ENCODE measurements at regions not wholly inside any gene's neighbourhood (a gene's known extent, or its start where the extent isn't known, plus 50 kb on each side); places are given as distances from the start of the nearest gene placed in this dataset.

- Histone ChIP-seq H4K20me1 (ENCODE audit: insufficient read depth) (no peaks in the 10 kb centered on the region), H3K9me3 (ENCODE audit: low read length) (no peaks in the 10 kb centered on the region), H3K36me3 (ENCODE audit: insufficient read depth, low read length) (no peaks in the 10 kb centered on the region), H2AFZ (ENCODE audit: low read depth, low read length) (no peak overlapping the region), H3K79me2 (replicated peaks; ENCODE audit: insufficient read depth, low read length) (no peaks in the 10 kb centered on the region), H3K4me2 (ENCODE audit: low read length) (no peak overlapping the region), H3K9me2 (ENCODE audit: insufficient read depth, low read length) (no peaks in the 10 kb centered on the region), H3K9ac (ENCODE audit: low read length) (no peak overlapping the region), H3F3A (ENCODE audit: insufficient read depth, low read length, poor library complexity, severe bottlenecking) (no peaks in the 10 kb centered on the region), H3K27ac (ENCODE audit: low read length) (no peak overlapping the region), H3K27me3 (ENCODE audit: insufficient read depth, low read depth, low read length) (no peaks in the 10 kb centered on the region), H3K4me3 (ENCODE audit: low read length) (no peak overlapping the region)
- TF ChIP-seq POLR2AphosphoS5 (IDR thresholded peaks at IDR 0.05) (no peak), EP300 (conservative IDR thresholded peaks at IDR 0.05; ENCODE audit: poor library complexity, severe bottlenecking) (no peak), EZH2 (IDR thresholded peaks at IDR 0.05; ENCODE audit: borderline replicate concordance, insufficient read depth, low read length, poor library complexity, severe bottlenecking) (no peak), SMC3 (conservative IDR thresholded peaks at IDR 0.05; ENCODE audit: poor library complexity) (no peak), MXI1 (conservative IDR thresholded peaks at IDR 0.05; ENCODE audit: poor library complexity, severe bottlenecking) (no peak), RAD21 (conservative IDR thresholded peaks at IDR 0.05) (no peak), TAF1 (IDR thresholded peaks at IDR 0.05; ENCODE audit: low read depth) (no peak), CTCF (IDR thresholded peaks at IDR 0.05; ENCODE audit: poor library complexity, severe bottlenecking) (no peak)
These were observed 697.3 kb downstream of the TLR4 start for GRCh38 chr9:118401546-118401945.

GRCh38 chr9:118414676-118415075 lies 710.5 kb downstream of the TLR4 start:
- H2AFZ ChIP-seq (ENCODE audit: low read depth, low read length), result no peak overlapping the region
- TF ChIP-seq EZH2 (IDR thresholded peaks at IDR 0.05; ENCODE audit: borderline replicate concordance, insufficient read depth, low read length, poor library complexity, severe bottlenecking), result no peak
- TF ChIP-seq POLR2AphosphoS5 (IDR thresholded peaks at IDR 0.05), result no peak
- TF ChIP-seq SMC3 (conservative IDR thresholded peaks at IDR 0.05; ENCODE audit: poor library complexity), result no peak
- no peak for TF ChIP-seq RAD21 (conservative IDR thresholded peaks at IDR 0.05)
- no peak for TF ChIP-seq CTCF (IDR thresholded peaks at IDR 0.05; ENCODE audit: poor library complexity, severe bottlenecking)
- TF ChIP-seq TAF1 (IDR thresholded peaks at IDR 0.05; ENCODE audit: low read depth), result no peak
- TF ChIP-seq EP300 (conservative IDR thresholded peaks at IDR 0.05; ENCODE audit: poor library complexity, severe bottlenecking), result no peak
- no peak for TF ChIP-seq REST (IDR thresholded peaks at IDR 0.05; ENCODE audit: borderline replicate concordance)
- no peak for TF ChIP-seq MXI1 (conservative IDR thresholded peaks at IDR 0.05; ENCODE audit: poor library complexity, severe bottlenecking)
- no peaks in the 10 kb centered on the region for H3K27me3 ChIP-seq (ENCODE audit: insufficient read depth, low read depth, low read length)
- H3K9me2 ChIP-seq (ENCODE audit: insufficient read depth, low read length), result no peaks in the 10 kb centered on the region
- H3K27ac ChIP-seq (ENCODE audit: low read length), result no peak overlapping the region
- no peak overlapping the region for H3K4me2 ChIP-seq (ENCODE audit: low read length)
- no peaks in the 10 kb centered on the region for H3K36me3 ChIP-seq (ENCODE audit: insufficient read depth, low read length)
- H3K4me3 ChIP-seq (ENCODE audit: low read length), result no peak overlapping the region
- no peaks in the 10 kb centered on the region for H3F3A ChIP-seq (ENCODE audit: insufficient read depth, low read length, poor library complexity, severe bottlenecking)
- H3K79me2 ChIP-seq (replicated peaks; ENCODE audit: insufficient read depth, low read length), result no peaks in the 10 kb centered on the region
- H3K9me3 ChIP-seq (ENCODE audit: low read length), result no peaks in the 10 kb centered on the region
- no peak overlapping the region for H3K9ac ChIP-seq (ENCODE audit: low read length)
- no peaks in the 10 kb centered on the region for H4K20me1 ChIP-seq (ENCODE audit: insufficient read depth)

Measured in neural cell (in vitro differentiated cells).